ENCODE measurements at regions not wholly inside any gene's neighbourhood (a gene's known extent, or its start where the extent isn't known, plus 50 kb on each side); places are given as distances from the start of the nearest gene placed in this dataset.

DNA sequence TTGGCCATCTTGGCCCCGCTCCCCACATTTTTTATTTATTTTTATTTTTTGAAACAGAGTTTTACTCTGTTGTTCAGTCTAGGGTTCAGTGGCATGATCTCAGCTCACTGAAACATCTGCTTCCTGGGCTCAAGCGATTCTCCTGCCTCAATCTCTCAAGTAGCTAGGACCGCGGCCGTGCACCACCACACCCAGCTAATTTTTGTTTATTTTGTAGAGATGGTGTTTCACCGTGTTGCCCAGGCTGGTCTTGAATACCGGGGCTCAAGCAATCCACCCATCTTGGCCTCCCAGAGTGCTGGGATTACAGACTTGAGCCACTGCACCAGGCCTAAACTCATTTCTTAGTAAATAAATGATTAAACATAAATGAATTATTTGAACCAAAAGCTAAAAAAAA lies 322.0 kb upstream of the LCORL start:
- Histone ChIP-seq H3K4me1 (ENCODE audit: control insufficient read depth, low read length) (no peaks in the 10 kb centered on the region), H3K4me2 (ENCODE audit: low read length) (no peak overlapping the region), H3K27me3 (ENCODE audit: control insufficient read depth, low read length) (no peaks in the 10 kb centered on the region), H3K4me3 (ENCODE audit: low read length) (no peak overlapping the region), H3K27ac (ENCODE audit: low read depth, low read length) (no peak overlapping the region), H3K9me3 (ENCODE audit: control insufficient read depth, insufficient read depth, low read length) (no peaks in the 10 kb centered on the region), H3K36me3 (ENCODE audit: control insufficient read depth, low read length) (no peaks in the 10 kb centered on the region), H3F3A (ENCODE audit: control insufficient read depth, insufficient read depth) (no peaks in the 10 kb centered on the region), H4K20me1 (ENCODE audit: control insufficient read depth, insufficient read depth, low read depth, low read length) (no peaks in the 10 kb centered on the region), H3K9me2 (replicated peaks; ENCODE audit: control insufficient read depth, low read length) (no peaks in the 10 kb centered on the region), H3K79me2 (ENCODE audit: control insufficient read depth, low read length) (no peaks in the 10 kb centered on the region)
- TF ChIP-seq EZH2phosphoT487 (IDR thresholded peaks at IDR 0.05; ENCODE audit: borderline replicate concordance, low read length), result no peak
- TF ChIP-seq, protein P1, sequence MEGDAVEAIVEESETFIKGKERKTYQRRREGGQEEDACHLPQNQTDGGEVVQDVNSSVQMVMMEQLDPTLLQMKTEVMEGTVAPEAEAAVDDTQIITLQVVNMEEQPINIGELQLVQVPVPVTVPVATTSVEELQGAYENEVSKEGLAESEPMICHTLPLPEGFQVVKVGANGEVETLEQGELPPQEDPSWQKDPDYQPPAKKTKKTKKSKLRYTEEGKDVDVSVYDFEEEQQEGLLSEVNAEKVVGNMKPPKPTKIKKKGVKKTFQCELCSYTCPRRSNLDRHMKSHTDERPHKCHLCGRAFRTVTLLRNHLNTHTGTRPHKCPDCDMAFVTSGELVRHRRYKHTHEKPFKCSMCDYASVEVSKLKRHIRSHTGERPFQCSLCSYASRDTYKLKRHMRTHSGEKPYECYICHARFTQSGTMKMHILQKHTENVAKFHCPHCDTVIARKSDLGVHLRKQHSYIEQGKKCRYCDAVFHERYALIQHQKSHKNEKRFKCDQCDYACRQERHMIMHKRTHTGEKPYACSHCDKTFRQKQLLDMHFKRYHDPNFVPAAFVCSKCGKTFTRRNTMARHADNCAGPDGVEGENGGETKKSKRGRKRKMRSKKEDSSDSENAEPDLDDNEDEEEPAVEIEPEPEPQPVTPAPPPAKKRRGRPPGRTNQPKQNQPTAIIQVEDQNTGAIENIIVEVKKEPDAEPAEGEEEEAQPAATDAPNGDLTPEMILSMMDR (IDR thresholded peaks at IDR 0.05; ENCODE audit: low read depth, low read length, poor library complexity, severe bottlenecking), result no peak

DNA sequence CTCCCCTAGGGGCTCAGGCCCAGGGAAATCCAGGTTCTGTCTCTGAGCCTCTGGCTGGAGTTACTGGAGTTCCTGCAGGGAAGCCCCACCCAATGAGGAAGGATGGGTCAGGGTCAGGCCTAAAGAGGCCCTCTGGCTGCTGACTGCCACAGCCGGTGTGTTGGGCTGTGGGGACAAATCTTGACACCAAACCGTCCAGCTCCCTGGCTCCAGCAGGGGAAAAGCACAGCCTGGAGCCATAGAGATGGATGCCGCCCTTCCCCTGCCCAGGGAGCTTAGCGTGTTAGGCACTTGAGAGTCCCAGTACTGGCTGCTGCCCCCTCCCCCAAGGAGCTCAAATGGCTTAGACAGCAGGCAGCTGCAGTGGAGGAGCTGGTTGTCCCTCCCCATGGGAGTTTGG lies 321.3 kb upstream of the LCORL start:
- Histone ChIP-seq H3K4me1 (ENCODE audit: control insufficient read depth, low read length) (no peaks in the 10 kb centered on the region), H3F3A (ENCODE audit: control insufficient read depth, insufficient read depth) (no peaks in the 10 kb centered on the region), H3K27me3 (ENCODE audit: control insufficient read depth, low read length) (no peaks in the 10 kb centered on the region), H4K20me1 (ENCODE audit: control insufficient read depth, insufficient read depth, low read depth, low read length) (no peaks in the 10 kb centered on the region), H3K9me2 (replicated peaks; ENCODE audit: control insufficient read depth, low read length) (no peaks in the 10 kb centered on the region), H3K79me2 (ENCODE audit: control insufficient read depth, low read length) (no peaks in the 10 kb centered on the region), H3K4me3 (ENCODE audit: low read length) (no peak overlapping the region), H3K9me3 (ENCODE audit: control insufficient read depth, insufficient read depth, low read length) (no peaks in the 10 kb centered on the region), H3K27ac (ENCODE audit: low read depth, low read length) (no peak overlapping the region), H3K4me2 (ENCODE audit: low read length) (no peak overlapping the region), H3K36me3 (ENCODE audit: control insufficient read depth, low read length) (no peaks in the 10 kb centered on the region)
- TF ChIP-seq, protein P1 (IDR thresholded peaks at IDR 0.05; ENCODE audit: low read depth, low read length, poor library complexity, severe bottlenecking), result no peak
- TF ChIP-seq EZH2phosphoT487 (IDR thresholded peaks at IDR 0.05; ENCODE audit: borderline replicate concordance, low read length), result no peak

DNA sequence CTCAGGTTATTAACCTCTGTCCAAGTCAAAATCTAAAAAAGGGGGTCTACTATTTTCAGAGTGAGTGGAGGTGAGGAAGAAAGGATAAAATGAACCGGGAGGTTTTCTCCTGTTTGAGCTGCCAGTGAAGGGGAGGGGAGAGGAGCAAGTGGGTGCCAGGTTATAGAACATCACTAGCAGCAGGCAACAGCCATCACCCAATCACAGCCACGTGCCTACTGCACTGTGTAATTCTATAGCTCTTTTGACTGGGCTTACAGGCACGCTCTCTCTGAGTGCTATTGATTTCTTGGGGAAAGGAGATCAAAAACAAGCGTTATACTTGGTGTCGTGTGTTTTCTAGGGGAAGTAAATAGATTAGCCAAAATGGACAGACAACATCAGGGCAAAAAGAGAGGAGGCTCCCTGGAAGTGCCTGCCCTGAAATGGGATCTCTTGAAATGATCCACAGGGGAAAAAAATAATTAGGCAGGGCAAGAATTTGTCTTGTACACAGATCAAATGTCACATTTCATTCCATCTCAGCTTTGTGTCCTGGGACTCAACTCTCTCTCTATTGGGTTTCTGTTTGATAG lies 300.5 kb upstream of the LCORL start:
- Histone ChIP-seq H3K9me2 (replicated peaks; ENCODE audit: control insufficient read depth, low read length) (no peaks in the 10 kb centered on the region), H3K79me2 (ENCODE audit: control insufficient read depth, low read length) (no peaks in the 10 kb centered on the region), H3K36me3 (ENCODE audit: control insufficient read depth, low read length) (no peaks in the 10 kb centered on the region), H3K4me3 (ENCODE audit: low read length) (no peak overlapping the region), H3K4me2 (ENCODE audit: low read length) (no peak overlapping the region), H3K27me3 (ENCODE audit: control insufficient read depth, low read length) (no peaks in the 10 kb centered on the region), H4K20me1 (ENCODE audit: control insufficient read depth, insufficient read depth, low read depth, low read length) (no peaks in the 10 kb centered on the region), H3K4me1 (ENCODE audit: control insufficient read depth, low read length) (no peaks in the 10 kb centered on the region), H3F3A (ENCODE audit: control insufficient read depth, insufficient read depth) (no peaks in the 10 kb centered on the region), H3K9me3 (ENCODE audit: control insufficient read depth, insufficient read depth, low read length) (no peaks in the 10 kb centered on the region), H3K27ac (ENCODE audit: low read depth, low read length) (no peak overlapping the region)
- no peak for TF ChIP-seq EZH2phosphoT487 (IDR thresholded peaks at IDR 0.05; ENCODE audit: borderline replicate concordance, low read length)
- TF ChIP-seq, protein P1 (IDR thresholded peaks at IDR 0.05; ENCODE audit: low read depth, low read length, poor library complexity, severe bottlenecking), result no peak

Measured in DOHH2 (cell line).